DND-41 (cell line): ENCODE measurements at regions not wholly inside any gene's neighbourhood (a gene's known extent, or its start where the extent isn't known, plus 50 kb on each side); places are given as distances from the start of the nearest gene placed in this dataset.
A peak's percentile ranks its signal among the peaks of the same experiment; 100 is the strongest.

ENCODE experiments used
- ATAC-seq: fragments of 200-7000 bp; cut with Tn5 transposase; 3 replicates; pipeline ENCODE4 v1.9.1; 2021; ENCODE audit warnings: low read depth; ENCODE audit not compliant: insufficient read depth
- DNase-seq: peaks from one replicate; pipeline ENCODE4 v3.0.0-alpha.2; 2020
- H2AFZ ChIP-seq: 2 replicates; pipeline ENCODE4 v1.6.0; 2012; ENCODE audit warnings: low read depth, low read length
- H3K27ac ChIP-seq: 2 replicates; pipeline ENCODE4 v1.5.1; 2012; ENCODE audit warnings: low read length, inconsistent platforms
- H3K27me3 ChIP-seq: fragments of 200-600 bp; sonication (generic); 2 replicates; pipeline ENCODE4 v1.6.0; 2012; ENCODE audit warnings: low read length, mild to moderate bottlenecking, inconsistent platforms; ENCODE audit not compliant: insufficient read depth, poor library complexity
- H3K36me3 ChIP-seq: 2 replicates; pipeline ENCODE4 v1.5.1; 2012; ENCODE audit warnings: low read length, inconsistent platforms; ENCODE audit not compliant: insufficient read depth
- H3K4me1 ChIP-seq: 2 replicates; pipeline ENCODE4 v1.5.1; 2012; ENCODE audit warnings: mild to moderate bottlenecking, low read length; ENCODE audit not compliant: insufficient read depth
- H3K4me2 ChIP-seq: 2 replicates; pipeline ENCODE4 v1.6.0; 2012; ENCODE audit warnings: mild to moderate bottlenecking, moderate library complexity, low read length, inconsistent platforms; ENCODE audit not compliant: insufficient read depth
- H3K4me3 ChIP-seq, 2 experiments: fragments of 200-600 bp in 1 of 2; shearing (Covaris generic) in 1 of 2; 2 replicates each; pipeline ENCODE4 v1.5.1; 2012 to 2016; ENCODE audit warnings: inconsistent platforms in 2 of 2, low read length in 2 of 2, mild to moderate bottlenecking in 2 of 2, low read depth in 1 of 2, moderate library complexity in 1 of 2
- H3K79me2 ChIP-seq: 2 replicates; pipeline ENCODE4 v1.6.0; 2012; ENCODE audit warnings: low read length, inconsistent platforms; ENCODE audit not compliant: insufficient read depth
- H3K9ac ChIP-seq: 2 replicates; pipeline ENCODE4 v1.6.0; 2012; ENCODE audit warnings: low read depth, mild to moderate bottlenecking, inconsistent platforms, low read length, moderate library complexity
- H3K9me3 ChIP-seq: 2 replicates; pipeline ENCODE4 v1.5.1; 2012; ENCODE audit warnings: low read length, moderate library complexity, mild to moderate bottlenecking, inconsistent platforms; ENCODE audit not compliant: insufficient read depth, severe bottlenecking
- H4K20me1 ChIP-seq: 2 replicates; pipeline ENCODE4 v1.6.0; 2012; ENCODE audit warnings: low read length; ENCODE audit not compliant: insufficient read depth
- EZH2 ChIP-seq: IDR thresholded peaks from 3 replicates; pipeline ENCODE4 v1.6.1; 2012; ENCODE audit warnings: borderline replicate concordance, low read depth, mild to moderate bottlenecking, moderate library complexity, low read length, inconsistent platforms; ENCODE audit not compliant: severe bottlenecking
- TF ChIP-seq, protein P1 (sequence below): IDR thresholded peaks from 2 replicates; pipeline ENCODE4 v1.5.1; 2012; ENCODE audit warnings: borderline replicate concordance, low read length, moderate library complexity, mild to moderate bottlenecking; ENCODE audit not compliant: poor library complexity, severe bottlenecking; ENCODE audit errors: extremely low read depth

DNA sequence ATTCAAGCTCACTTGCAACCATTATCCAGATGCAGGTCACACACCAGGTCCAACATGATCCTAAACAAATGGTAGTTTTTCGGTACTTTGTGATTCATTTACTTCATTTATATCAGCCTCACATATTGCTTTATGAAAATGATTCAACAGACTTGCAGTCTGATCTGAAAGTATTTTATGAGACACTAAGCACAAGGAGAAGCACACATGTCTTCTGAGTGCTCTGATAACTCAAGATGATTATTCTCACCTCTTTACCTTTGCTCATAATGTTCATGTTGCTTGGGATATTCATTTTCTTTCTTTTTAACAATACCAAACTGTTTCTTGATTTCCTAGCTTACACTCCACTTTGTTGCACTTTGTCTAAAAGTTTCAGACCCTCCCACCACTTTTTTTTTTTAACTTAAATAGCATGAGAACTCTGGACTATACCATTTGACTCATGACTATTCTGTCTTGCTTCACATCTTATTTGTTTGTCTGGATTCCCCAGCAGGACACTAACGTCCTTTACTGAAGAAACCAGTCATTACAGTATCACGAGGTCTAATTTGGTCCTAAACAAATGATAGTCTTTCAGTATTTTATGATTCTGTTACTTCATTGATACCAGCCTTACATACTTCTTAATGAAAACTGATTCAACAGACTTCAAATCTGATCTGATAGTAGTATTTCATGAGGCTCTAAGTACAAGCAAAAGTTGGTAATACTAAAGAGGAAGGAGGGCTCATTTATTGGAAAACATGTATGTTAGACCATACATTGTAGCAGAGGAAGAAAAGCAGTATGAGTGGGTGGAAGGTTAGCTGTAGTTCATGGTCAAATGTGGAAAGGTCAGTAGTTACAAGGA is 171.8 kb upstream of the AHR start:
- H3K9ac ChIP-seq = no peak overlapping the region
- TF ChIP-seq, protein P1, sequence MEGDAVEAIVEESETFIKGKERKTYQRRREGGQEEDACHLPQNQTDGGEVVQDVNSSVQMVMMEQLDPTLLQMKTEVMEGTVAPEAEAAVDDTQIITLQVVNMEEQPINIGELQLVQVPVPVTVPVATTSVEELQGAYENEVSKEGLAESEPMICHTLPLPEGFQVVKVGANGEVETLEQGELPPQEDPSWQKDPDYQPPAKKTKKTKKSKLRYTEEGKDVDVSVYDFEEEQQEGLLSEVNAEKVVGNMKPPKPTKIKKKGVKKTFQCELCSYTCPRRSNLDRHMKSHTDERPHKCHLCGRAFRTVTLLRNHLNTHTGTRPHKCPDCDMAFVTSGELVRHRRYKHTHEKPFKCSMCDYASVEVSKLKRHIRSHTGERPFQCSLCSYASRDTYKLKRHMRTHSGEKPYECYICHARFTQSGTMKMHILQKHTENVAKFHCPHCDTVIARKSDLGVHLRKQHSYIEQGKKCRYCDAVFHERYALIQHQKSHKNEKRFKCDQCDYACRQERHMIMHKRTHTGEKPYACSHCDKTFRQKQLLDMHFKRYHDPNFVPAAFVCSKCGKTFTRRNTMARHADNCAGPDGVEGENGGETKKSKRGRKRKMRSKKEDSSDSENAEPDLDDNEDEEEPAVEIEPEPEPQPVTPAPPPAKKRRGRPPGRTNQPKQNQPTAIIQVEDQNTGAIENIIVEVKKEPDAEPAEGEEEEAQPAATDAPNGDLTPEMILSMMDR = no peak
- no peak for TF ChIP-seq EZH2
- H3K4me1 ChIP-seq = peaks cover 4% of the 10 kb centered on the region; the same call in 1 of the 2 replicates
- DNase-seq (no peak), ATAC-seq (no peak)
- no peak overlapping the region for H3K4me3 ChIP-seq
- H4K20me1 ChIP-seq = no peaks in the 10 kb centered on the region
- H2AFZ ChIP-seq = no peak overlapping the region
- no peaks in the 10 kb centered on the region for H3K27me3 ChIP-seq
- no peaks in the 10 kb centered on the region for H3K36me3 ChIP-seq
- no peaks in the 10 kb centered on the region for H3K9me3 ChIP-seq
- H3K79me2 ChIP-seq = no peaks in the 10 kb centered on the region
- H3K27ac ChIP-seq = no peak overlapping the region
- H3K4me2 ChIP-seq = no peak overlapping the region

DNA sequence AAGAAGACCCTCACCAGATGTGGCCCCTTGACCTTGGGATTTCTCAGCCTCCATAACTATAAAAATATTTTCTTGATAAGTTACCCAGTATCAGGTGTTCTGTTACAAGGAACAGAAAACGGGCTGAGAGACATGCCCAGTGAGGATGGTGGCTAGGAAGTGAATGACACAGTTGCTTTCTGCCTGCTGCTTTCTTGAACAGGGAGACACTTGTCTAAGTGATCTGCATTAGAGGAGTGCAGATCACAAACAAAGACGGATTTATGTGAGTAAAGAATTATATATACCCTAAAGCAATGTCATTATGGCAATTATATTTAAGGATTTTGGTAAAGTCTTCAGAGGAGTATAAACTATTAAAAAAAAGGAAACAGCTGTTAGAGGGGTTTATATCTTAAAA is 169.2 kb upstream of the AHR start:
- no peak overlapping the region for H3K9ac ChIP-seq
- DNase-seq = no peak
- H2AFZ ChIP-seq = no peak overlapping the region
- no peaks in the 10 kb centered on the region for H3K36me3 ChIP-seq
- H3K4me3 ChIP-seq = no peak overlapping the region
- no peaks in the 10 kb centered on the region for H3K79me2 ChIP-seq
- ATAC-seq = no peak
- no peaks in the 10 kb centered on the region for H4K20me1 ChIP-seq
- TF ChIP-seq, protein P1 = no peak
- no peak for TF ChIP-seq EZH2
- peaks cover 4% of the 10 kb centered on the region; the same call in 1 of the 2 replicates for H3K4me1 ChIP-seq
- H3K4me2 ChIP-seq = no peak overlapping the region
- H3K27me3 ChIP-seq = no peaks in the 10 kb centered on the region
- H3K27ac ChIP-seq = no peak overlapping the region
- H3K9me3 ChIP-seq = no peaks in the 10 kb centered on the region

DNA sequence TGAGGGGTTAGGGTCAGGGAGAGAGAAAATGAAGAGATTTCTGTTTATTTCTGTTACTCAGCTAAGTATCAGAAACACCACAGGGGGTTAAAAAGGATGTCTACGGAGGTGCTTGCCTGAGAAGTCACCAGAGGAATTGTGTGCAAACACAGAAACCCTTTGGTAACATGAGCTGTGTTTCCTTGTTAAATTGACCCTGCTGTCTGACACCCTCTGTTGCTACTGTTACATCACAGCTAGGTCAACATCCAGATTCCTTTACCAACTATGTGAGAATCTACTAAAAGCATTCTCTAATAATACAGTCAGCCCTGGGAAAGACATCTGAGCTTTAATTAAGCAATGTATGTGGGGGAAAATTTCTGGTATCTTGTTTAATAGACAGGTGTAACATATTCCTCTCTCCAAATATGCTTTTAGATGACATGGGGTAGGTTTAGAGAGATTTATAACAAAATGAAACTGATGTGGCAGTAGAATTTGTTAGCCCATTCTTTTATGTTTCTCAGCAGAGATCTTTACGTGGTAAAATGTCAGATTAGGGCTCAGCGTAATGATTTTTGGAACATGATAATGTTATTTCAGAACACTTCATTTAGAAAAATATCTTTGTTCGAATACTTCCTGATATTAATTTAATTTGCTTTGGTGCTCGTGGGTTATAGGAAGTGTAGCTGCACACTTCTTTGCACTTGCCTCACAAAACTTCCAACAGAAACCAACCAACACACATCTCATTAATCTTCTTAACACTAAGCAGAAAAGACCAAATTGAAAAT is 168.0 kb upstream of the AHR start:
- no peak overlapping the region for H3K4me3 ChIP-seq
- DNase-seq (no peak), ATAC-seq (no peak; the same call in 2 of the 3 replicates)
- H3K27ac ChIP-seq = no peak overlapping the region
- no peaks in the 10 kb centered on the region for H4K20me1 ChIP-seq
- H3K79me2 ChIP-seq = no peaks in the 10 kb centered on the region
- peak overlapping the region; percentile 47 for H2AFZ ChIP-seq
- H3K9ac ChIP-seq = no peak overlapping the region
- H3K4me1 ChIP-seq = peaks cover 4% of the 10 kb centered on the region; the same call in 1 of the 2 replicates
- H3K36me3 ChIP-seq = no peaks in the 10 kb centered on the region
- no peaks in the 10 kb centered on the region for H3K9me3 ChIP-seq
- TF ChIP-seq, protein P1 = no peak
- TF ChIP-seq EZH2 = no peak
- no peaks in the 10 kb centered on the region for H3K27me3 ChIP-seq
- H3K4me2 ChIP-seq = no peak overlapping the region
